GM23248 (cell line): ENCODE measurements at regions not wholly inside any gene's neighbourhood (a gene's known extent, or its start where the extent isn't known, plus 50 kb on each side); places are given as distances from the start of the nearest gene placed in this dataset.

Source experiments
- EZH2 ChIP-seq: fragments of 200-600 bp; sonication (generic); IDR thresholded peaks from 2 replicates; pipeline ENCODE4 v1.6.1; 2018; ENCODE audit warnings: antibody characterized with exemption, mild to moderate bottlenecking; ENCODE audit not compliant: insufficient read depth, poor library complexity, severe bottlenecking
- EZH2phosphoT487 ChIP-seq: fragments of 200-600 bp; sonication (generic); IDR thresholded peaks from 2 replicates; pipeline ENCODE4 v1.6.1; 2018; ENCODE audit warnings: antibody characterized with exemption, moderate library complexity, mild to moderate bottlenecking, low read depth; ENCODE audit not compliant: insufficient read depth

GRCh38 chr7:119967221-119967620 lies 305.8 kb upstream of the KCND2 start:
- TF ChIP-seq EZH2 (no peak), EZH2phosphoT487 (no peak)
